HG02970 (cell line): ENCODE measurements at regions not wholly inside any gene's neighbourhood (a gene's known extent, or its start where the extent isn't known, plus 50 kb on each side); places are given as distances from the start of the nearest gene placed in this dataset.
"Not testable (repeated sequence)": the region's sequence is repeated elsewhere in the genome, so short reads cannot be mapped to it uniquely, and the experiment has no call there.

ENCODE experiments used
- ATAC-seq: cut with Tn5 transposase; IDR thresholded peaks from one replicate; pipeline ENCODE4 v1.9.1; 2021; ENCODE audit warnings: mild to moderate bottlenecking, moderate library complexity, moderate number of reproducible peaks; ENCODE audit not compliant: unreplicated experiment, low FRiP score

DNA sequence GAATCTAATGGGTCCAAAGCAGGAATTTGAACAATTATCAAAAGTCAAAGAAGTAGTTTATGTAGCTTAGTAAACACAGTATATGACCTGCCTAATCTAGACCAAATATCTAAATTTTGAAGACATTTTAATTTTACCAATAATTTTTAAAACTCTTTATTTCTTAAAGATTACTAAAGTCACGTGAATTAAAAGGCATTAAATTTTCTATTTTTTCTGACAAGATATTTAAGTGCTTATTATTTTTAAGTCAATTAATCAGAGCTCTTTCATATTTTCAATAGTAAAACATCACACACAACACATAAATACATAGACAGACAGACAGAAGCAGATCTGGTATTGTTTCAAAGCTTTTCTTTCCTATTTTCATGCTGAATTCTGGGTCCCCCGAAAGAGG, 89.5 kb downstream of the ZNF467 start:
- no peak for ATAC-seq

DNA sequence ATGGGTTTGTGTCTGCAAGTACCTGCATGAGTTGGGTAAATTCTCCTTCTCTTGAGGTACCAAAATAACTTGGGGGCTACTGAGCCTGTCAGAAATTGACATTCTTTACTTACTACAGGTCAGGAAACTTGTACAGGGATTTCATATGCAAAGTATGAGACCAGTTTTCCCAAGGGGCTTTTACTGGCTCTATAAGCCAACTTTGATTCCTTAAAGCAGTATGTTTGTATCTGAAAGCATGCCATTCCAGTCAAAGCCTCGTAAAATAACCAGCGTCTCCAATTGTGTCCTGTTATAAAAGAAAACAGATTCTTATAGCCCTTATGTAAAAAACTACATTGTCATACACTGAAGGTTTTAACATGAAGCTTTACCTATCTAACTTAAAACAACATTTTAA, 90.2 kb downstream of the ZNF467 start:
- ATAC-seq: no peak

DNA sequence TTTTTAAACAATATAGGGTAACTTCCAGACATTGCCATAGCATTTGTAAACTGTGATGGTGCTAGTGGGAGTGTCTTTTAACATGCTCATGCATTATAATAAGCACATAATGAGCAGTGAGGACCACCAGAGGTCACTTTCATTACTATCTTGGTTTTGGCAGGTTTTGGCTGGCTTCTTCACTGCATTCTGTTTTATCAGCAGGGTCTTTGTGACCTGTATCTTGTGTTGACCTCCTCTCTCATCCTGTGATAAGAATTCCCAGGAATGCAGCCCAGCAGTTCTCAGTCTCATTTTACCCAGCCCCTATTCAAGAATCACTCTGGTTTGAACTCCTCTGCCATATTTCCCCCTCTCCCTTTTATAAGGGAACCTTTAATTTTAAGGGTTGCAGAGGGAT, 91.3 kb downstream of the ZNF467 start:
- no peak for ATAC-seq

DNA sequence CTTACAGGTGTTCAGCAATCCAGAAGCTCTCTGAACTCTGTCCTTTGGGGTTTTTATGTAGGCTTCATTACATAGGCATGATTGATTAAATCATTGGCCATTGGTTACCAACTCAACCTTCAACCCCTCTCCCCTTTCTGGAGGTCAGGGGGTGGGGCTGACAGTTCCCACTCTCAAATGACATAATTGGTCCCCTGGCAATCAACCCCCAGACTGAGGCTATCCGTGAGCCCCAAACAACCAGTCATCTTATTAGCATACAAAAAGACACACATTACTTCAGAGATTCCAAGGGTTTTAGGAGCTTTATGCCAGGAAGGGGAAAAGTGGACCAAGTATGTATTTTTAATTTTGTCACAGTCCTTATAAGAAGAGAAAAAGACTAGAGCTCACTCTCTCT, 92.1 kb downstream of the ZNF467 start:
- ATAC-seq: no peak

DNA sequence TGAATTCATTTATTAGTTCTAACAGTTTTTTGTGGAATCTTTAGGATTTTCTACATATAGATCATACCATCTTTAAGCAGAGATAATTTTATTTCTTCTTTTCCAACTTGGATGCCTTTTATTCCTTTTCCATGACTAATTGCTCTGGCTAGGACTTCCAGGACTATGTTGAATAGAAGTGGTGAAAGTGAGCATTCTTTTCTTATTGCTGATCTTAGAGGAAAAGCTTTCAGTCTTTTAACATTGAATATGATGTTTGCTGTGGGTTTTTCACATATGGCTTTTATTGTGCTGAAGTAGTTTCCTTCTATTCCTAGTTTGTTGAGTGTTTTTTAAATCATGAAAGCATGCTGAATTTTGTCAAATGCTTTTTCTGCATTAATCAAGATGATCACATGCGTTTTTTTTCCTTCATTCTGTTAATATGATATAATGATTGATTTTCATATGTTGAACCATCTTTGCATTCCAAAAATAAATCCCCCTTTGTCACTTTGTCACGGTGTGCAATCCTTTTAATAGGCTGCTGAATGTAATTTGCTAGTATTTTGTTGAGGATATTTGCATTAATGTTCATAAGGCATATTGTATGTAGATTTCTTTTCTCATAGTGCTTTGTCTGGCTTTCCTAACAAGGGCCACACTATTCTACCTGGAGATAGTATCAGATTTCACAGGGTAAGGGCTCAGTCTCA, 92.9 kb downstream of the ZNF467 start:
- no peak for ATAC-seq

DNA sequence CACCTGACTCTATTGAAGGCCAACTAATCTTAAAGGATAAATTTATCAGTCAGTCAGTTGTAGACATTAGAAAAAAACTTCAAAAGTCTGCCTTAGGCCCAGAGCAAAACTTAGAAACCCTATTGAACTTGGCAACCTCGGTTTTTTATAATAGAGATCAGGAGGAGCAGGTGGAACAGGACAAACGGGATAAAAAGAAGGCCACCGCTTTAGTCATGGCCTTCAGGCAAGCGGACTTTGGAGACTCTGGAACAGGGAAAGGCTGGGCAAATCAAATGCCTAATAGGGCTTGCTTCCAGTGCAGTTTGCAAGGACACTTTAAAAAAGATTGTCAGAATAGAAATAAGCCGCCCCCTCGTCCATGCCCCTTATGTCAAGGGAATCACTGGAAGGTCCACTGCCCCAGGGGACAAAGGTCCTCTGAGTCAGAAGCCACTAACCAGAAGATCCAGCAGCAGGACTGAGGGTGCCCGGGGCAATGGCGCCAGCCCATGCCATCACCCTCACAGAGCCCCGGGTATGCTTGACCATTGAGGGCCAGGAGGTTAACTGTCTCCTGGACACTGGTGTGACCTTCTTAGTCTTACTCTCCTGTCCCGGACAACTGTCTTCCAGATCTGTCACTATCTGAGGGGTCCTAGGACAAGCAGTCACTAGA, 98.5 kb downstream of the ZNF467 start:
- not testable (repeated sequence) for ATAC-seq

DNA sequence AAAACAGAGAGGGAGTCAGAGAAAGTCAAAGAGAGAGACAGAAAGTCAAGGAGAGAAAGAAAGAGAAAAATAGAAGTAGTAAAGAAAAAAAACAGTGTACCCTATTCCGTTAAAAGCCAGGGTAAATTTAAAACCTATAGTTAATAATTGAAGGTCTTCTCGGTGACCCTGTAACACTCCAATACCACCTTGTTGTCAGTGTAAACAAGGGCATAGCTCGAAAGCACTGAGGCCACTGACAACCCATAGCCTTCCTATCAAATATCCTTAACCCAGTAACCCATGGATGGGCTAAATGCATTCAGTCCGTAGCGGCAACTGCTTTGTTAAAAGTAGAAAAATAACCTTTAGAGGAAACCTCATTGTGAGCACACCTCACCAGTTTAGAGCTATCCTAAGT, 100.4 kb downstream of the ZNF467 start:
- no peak for ATAC-seq

DNA sequence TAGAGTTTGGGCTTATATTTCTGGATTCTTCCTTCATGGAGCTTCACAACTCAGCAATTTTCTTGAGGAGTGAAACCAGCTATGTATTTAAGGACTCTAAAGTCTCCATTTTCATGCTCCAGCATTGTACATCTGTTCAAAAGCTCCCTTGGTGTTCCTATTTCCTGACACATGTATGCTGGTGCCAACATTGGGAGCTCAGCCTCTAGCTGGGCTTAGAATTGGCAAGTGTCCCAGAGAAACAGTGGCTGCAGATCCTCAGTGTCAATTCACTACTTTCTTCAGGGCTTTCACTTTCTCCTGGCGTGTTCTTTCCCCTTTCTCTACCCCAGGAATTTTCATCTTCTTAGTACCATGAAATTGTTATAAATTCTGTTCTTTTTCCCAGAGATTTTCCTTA, 103.1 kb downstream of the ZNF467 start:
- ATAC-seq: no peak

DNA sequence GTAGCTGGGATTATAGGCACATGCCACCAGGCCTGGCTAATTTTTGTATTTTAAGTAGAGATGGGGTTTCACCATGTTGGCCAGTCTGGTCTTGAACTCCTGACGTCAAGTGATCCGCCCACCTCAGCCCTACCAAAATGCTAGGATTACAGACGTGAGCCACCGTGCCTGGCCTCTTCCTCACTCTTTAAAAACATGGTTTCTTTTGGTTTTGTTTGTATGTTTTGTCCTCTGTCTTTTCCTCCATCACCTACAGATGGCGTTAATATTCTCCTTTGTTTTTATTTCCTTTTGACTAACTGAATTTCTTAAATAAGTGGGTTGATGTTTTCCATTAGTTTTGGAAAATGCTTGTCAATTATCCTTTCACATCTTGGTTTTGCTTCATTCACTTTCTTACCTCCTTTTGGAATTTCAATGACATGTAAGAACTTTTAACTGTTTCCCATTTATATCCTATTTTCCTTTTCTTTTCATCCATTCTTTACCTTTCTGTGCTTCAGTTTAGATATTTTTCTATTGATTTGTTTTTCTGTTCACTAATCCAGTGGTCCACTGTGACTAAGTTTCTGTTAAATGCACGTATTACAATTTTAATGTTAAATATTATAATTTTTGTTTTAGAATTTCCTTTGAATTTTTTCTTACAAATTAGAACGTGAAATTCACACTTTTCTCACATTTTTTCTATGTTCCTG, 104.1 kb downstream of the ZNF467 start:
- ATAC-seq: no peak

DNA sequence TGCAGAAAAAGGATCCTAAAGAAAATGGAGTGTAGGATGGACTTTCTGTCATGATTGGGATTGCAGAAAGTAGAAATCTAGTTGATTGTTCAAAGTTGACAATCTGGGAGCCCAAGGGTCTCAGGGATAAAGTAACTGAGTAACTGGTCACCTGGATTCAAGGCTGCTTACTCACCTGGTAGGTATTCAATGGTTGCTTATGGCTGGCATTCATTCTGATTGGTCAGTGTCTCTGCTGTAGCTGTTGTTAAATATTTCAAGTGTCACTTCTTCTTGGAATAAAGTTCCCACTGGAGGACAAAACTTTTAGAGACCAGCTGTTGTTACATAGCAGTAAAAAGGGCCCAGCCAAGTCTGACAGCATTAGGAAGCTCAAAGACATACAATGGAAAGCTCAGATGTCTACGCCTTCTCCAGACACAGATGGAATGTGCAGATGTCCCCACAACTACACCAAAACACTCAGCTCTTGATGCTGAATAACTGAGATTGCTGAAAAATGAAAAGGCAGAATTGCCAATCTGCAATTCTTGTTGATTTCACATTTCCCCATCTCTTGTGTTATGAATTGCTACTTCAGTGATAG, 106.9 kb downstream of the ZNF467 start:
- no peak for ATAC-seq

DNA sequence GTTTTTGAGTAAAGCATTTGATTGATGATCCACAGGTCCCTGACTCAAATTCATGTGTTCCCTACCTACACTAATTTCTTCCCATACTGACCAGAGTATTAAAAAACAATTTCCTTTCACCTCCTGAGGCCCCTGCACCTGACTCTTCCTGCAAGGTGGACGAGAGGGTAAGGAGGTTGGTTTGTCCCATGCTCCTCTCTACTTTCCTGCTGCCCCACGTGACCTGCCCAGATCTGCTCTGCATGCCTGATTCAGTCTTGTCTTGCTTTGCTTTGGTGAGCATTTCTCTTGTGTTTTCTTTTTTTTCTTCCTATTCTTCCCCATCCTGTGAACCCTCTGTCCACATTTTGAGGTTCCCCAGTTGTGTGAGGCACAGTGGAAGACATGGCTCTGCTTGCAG, 107.8 kb downstream of the ZNF467 start:
- not testable (repeated sequence) for ATAC-seq

DNA sequence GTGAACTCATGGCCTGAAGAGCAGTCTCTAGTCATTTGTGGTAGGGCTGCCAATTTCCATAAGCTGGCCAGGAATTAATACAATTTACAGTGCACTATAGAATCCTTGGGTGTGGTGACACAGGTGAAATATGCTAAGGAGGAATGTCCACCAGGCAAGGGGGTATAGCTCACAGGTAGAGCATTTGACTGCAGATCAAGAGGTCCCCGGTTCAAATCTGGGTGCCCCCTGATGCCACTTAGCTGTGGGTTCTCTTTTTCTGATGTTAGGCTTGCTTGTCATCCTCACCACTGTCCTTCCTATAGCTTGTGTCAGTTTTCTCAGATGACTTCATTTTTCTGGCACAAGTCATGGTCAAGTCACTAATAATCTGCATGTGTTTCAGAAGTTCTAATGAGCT, 108.7 kb downstream of the ZNF467 start:
- no peak for ATAC-seq

DNA sequence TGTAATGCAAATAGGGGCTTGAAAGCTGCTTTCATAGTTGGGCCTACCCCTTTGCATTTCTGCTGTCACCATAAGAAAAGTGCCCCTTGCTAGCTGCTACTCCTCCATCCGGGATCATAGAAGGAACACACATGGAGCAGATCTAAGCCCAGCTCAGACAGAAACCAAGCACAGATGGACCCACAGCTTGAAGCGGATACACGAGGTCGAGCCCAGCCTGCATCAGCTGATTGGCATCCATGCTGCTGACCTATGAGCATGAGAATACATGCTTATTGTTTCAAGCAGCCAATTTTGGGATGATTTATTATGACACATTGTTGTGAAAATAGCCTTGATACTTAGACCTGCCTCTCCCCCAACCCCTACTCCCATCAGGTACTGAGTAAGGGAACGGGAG, 109.2 kb downstream of the ZNF467 start:
- no peak for ATAC-seq

DNA sequence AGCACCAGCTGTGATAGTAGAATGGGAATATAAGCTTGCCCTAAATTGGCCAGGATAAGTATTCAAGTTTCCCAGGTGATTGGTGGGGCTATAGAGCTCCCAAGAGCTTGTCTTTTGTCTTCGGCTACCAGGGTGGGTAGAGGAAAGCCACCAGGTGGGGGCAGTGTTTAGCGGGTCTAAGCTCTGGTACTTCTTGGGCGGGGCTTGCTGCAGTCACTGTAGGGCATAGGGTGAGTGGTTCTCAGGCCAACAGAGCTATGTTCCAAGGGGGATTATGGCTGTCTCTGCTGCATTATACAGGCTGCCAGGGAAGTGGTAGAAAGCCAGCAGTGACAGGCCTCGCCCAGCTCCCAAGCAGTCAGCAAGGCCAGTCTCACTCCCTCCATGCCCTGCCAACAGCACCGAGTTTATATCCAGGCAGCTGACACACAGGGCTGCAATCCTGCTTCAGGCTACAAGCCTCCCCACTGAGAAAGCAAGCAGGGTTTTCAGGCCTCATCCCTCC, 110.7 kb downstream of the ZNF467 start:
- no peak for ATAC-seq

DNA sequence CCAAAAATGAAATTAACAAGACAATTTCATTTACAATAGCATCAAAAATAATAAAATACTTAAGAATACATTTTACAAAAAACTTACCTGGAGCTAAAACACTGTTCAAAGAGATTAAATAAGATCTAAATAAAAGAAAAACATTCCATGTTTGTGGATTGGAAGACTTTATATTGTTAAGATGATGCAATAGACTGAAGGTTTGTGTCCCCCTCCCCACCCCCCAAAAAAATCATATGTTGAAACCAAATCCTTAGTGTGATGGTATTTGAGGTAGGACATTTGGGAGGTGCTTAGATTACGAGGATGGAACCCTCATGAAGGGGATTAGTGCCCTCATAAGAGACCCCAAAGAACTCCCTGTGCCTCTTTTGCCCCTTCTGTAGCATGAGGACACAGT, 117.6 kb downstream of the ZNF467 start:
- no peak for ATAC-seq

DNA sequence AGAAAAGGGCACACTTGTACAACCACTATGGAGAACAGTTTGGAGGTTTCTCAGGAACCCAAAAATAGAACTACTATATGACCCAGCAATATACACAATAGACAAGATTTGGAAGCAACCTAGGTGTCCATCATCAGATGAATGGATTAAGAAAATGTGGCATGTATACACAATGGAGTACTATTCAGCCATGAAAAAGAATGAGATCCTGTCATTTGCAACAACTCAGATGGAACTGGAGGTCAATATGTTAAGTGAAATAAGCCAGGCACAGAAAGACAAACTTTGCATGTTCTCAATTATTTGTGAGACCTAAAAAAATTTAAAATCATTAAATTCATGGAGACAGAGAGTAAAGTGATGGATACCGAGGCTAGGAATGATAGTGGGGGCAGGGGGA, 118.8 kb downstream of the ZNF467 start:
- ATAC-seq: no peak

DNA sequence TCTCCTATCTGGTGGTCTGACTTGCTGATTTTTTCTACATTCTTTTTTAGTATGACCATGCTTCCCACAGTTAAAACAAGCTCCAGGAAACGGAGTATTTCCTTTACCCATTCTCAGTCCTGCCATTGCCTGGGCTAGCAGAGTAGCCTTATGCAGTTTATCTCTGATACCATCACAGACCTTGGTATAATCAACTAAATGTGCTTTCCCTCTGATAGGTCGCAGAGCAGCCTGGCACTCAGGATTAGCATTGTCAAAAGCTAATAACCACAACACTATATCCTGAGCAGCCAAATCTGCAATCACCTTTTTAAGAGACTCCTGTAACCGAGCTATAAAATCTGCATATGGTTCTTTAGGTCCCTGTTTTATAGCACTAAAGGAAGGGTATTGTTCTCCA, 123.2 kb downstream of the ZNF467 start:
- ATAC-seq: not testable (repeated sequence)

DNA sequence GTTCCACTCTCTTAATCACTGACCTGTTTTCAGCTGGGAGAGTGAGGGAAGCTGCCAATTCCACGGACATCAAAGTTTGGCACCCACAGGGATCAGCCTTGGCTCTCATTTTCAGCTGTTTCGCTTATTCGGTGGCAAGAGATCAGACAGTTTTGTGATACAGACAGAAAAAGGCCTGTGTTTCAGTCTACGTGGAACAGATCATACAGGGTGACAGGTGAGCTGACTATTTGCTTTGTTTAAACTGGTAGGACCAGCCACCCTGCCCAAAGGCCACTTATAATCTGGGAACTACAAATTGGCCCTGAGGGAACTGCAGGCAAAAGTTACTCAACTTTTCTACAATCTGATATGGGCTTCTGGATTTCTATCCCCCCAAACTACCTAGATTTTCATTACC, 128.6 kb downstream of the ZNF467 start:
- no peak for ATAC-seq

DNA sequence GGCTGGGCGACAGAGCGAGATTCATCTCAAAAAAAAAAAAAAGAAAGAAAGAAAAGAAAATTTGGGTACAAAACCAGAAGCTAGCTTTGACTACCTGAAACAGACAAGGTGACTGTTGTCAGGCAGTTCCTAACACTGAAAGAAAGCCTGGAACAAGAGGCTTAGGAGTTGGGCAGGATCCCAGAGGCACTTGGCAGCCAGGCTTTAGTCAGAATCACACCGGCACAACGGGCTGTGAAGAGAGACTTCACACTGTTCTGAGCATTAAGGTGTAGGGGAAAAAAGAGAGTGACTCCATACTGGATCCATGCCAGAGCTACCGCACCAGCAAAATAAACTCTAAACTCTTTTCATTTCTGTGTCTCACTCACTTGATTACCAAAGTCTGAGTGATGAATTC, 130.8 kb downstream of the ZNF467 start:
- ATAC-seq: no peak

DNA sequence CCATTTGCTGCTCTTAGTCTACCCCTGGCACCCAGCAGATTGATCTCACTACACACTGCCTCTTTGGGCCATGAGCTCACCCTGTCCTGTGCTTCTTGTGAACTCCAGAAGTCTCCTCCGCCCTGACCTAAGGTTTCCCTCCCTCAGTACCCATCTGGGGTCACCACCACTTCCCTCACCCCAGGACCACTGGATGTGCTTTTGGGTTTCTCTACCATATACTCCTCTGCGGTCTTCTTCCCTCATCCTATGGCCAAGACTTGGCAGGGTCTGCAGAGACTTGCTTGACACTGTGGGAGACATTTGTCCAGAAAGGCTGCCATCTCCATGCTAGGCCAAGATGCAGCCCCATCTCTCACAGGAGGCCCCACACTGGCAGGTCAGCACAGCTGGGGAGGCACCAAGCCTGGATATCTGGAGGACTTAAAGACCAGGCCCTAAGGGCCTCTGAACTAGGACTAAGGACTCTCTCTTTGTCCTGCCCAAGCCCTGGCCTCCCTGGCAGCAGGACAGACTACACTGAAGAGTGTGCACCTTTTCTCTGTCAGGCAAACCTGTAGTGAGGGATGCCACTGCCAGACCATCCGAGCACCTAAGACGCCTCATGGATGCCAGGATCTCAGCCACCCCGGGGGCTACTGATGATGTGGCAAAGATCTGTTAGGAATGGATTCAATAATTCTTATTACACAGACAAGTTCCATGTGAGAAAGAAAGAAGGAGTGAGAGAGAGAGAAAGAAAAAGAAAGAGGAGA, 134.6 kb downstream of the ZNF467 start:
- no peak for ATAC-seq
